ENCODE measurements at regions not wholly inside any gene's neighbourhood (a gene's known extent, or its start where the extent isn't known, plus 50 kb on each side); places are given as distances from the start of the nearest gene placed in this dataset.

DNA sequence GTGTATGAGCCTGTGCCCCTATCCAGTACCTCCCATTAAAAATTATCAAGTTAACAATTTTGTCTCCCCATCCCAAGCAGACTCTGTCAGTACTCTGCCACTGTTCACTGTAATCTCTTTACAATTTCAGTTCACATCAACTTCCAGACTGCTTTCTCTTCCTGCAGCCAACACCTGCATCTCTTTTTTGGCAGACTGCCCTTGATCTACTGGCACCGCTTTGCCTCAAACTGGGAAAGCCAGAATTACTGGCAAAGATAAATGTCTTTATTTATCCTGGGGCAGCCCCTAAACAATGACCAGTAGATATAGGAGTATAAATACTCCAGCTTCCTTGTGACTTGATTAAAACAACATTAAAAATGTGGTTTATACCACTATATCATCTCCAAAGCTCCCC lies 494.1 kb downstream of the ZNF385D start:
- no CpG with 5 or more reads among the region's 1 CpG for WGBS (ENCODE audit: insufficient coverage)
- no peak for DNase-seq
- Histone ChIP-seq H3K9me3 (ENCODE audit: control extremely low read depth in 1 of 5, control insufficient read depth in 4 of 5, insufficient read depth in 2 of 5, low read depth in 1 of 5, low read length in 4 of 5) (peaks cover 0 to 1% (median 0%) of the 10 kb centered on the region in 5 experiments), H3K4me3 (ENCODE audit: control insufficient read depth in 1 of 7, extremely low read depth in 1 of 7, insufficient read depth in 4 of 7, low read depth in 2 of 7, low read length in 6 of 7) (no peak overlapping the region), H3K27ac (ENCODE audit: insufficient read depth in 1 of 2, low read depth in 1 of 2, low read length in 2 of 2, poor library complexity in 1 of 2, severe bottlenecking in 2 of 2) (no peak overlapping the region), H3K36me3 (ENCODE audit: control insufficient read depth in 4 of 4, insufficient read depth in 4 of 4, low read length in 3 of 4) (no peaks in the 10 kb centered on the region), H3K27me3 (replicated peaks in 2 of 5; ENCODE audit: control insufficient read depth in 4 of 5, insufficient read depth in 5 of 5, low read length in 4 of 5) (no peaks in the 10 kb centered on the region), H3K4me1 (ENCODE audit: control extremely low read depth in 1 of 4, control insufficient read depth in 4 of 4, insufficient read depth in 4 of 4, low read length in 3 of 4) (no peaks in the 10 kb centered on the region)
- POLR2A ChIA-PET, result no interaction called here
- CTCF ChIA-PET, result no interaction called here

DNA sequence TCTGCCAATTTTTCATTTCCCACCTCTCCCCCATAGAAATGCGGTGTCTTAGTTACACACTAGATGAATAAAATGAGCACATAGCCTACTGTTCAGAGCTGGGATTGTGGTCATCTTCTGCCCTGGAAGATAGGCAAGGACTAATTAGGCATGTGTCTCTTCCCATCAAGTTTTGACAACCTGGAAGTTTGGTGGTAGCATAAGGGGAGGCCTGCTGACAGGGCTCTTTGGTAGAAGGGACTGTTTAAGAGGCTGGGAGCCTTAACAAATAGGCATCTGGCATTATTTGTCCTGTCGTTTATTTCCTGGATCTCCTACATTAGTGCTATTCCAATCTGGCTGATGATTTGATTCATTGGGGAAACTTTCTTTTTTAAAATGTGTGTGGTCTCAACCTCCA lies 512.3 kb downstream of the ZNF385D start:
- 80% methylated on average over 1 of the region's 2 CpGs for WGBS (ENCODE audit: insufficient coverage)
- Histone ChIP-seq H3K9me3 (ENCODE audit: control extremely low read depth in 1 of 5, control insufficient read depth in 4 of 5, insufficient read depth in 2 of 5, low read depth in 1 of 5, low read length in 4 of 5) (no peaks in the 10 kb centered on the region), H3K4me1 (ENCODE audit: control extremely low read depth in 1 of 4, control insufficient read depth in 4 of 4, insufficient read depth in 4 of 4, low read length in 3 of 4) (no peaks in the 10 kb centered on the region), H3K27ac (ENCODE audit: insufficient read depth in 1 of 2, low read depth in 1 of 2, low read length in 2 of 2, poor library complexity in 1 of 2, severe bottlenecking in 2 of 2) (no peak overlapping the region), H3K4me3 (ENCODE audit: control insufficient read depth in 1 of 7, extremely low read depth in 1 of 7, insufficient read depth in 4 of 7, low read depth in 2 of 7, low read length in 6 of 7) (no peak overlapping the region), H3K27me3 (replicated peaks in 2 of 5; ENCODE audit: control insufficient read depth in 4 of 5, insufficient read depth in 5 of 5, low read length in 4 of 5) (no peaks in the 10 kb centered on the region), H3K36me3 (ENCODE audit: control insufficient read depth in 4 of 4, insufficient read depth in 4 of 4, low read length in 3 of 4) (no peaks in the 10 kb centered on the region)
- no peak for DNase-seq
- CTCF ChIA-PET, result no interaction called here
- POLR2A ChIA-PET, result no interaction called here

GRCh38 chr3:21237638-21238037 lies 513.4 kb downstream of the ZNF385D start:
- Histone ChIP-seq H3K36me3 (ENCODE audit: control insufficient read depth in 4 of 4, insufficient read depth in 4 of 4, low read length in 3 of 4) (no peaks in the 10 kb centered on the region), H3K4me1 (ENCODE audit: control extremely low read depth in 1 of 4, control insufficient read depth in 4 of 4, insufficient read depth in 4 of 4, low read length in 3 of 4) (no peaks in the 10 kb centered on the region), H3K27ac (ENCODE audit: insufficient read depth in 1 of 2, low read depth in 1 of 2, low read length in 2 of 2, poor library complexity in 1 of 2, severe bottlenecking in 2 of 2) (no peak overlapping the region), H3K27me3 (replicated peaks in 2 of 5; ENCODE audit: control insufficient read depth in 4 of 5, insufficient read depth in 5 of 5, low read length in 4 of 5) (no peaks in the 10 kb centered on the region), H3K9me3 (ENCODE audit: control extremely low read depth in 1 of 5, control insufficient read depth in 4 of 5, insufficient read depth in 2 of 5, low read depth in 1 of 5, low read length in 4 of 5) (no peaks in the 10 kb centered on the region), H3K4me3 (ENCODE audit: control insufficient read depth in 1 of 7, extremely low read depth in 1 of 7, insufficient read depth in 4 of 7, low read depth in 2 of 7, low read length in 6 of 7) (no peak overlapping the region)
- no CpG with 5 or more reads among the region's 1 CpG for WGBS (ENCODE audit: insufficient coverage)
- DNase-seq, result no peak
- ChIA-PET POLR2A (no interaction called here), CTCF (no interaction called here)

GRCh38 chr3:21235491-21235890 lies 515.5 kb downstream of the ZNF385D start:
- Histone ChIP-seq H3K27me3 (replicated peaks in 2 of 5; ENCODE audit: control insufficient read depth in 4 of 5, insufficient read depth in 5 of 5, low read length in 4 of 5) (no peaks in the 10 kb centered on the region), H3K9me3 (ENCODE audit: control extremely low read depth in 1 of 5, control insufficient read depth in 4 of 5, insufficient read depth in 2 of 5, low read depth in 1 of 5, low read length in 4 of 5) (no peaks in the 10 kb centered on the region), H3K4me1 (ENCODE audit: control extremely low read depth in 1 of 4, control insufficient read depth in 4 of 4, insufficient read depth in 4 of 4, low read length in 3 of 4) (no peaks in the 10 kb centered on the region), H3K36me3 (ENCODE audit: control insufficient read depth in 4 of 4, insufficient read depth in 4 of 4, low read length in 3 of 4) (no peaks in the 10 kb centered on the region), H3K27ac (ENCODE audit: insufficient read depth in 1 of 2, low read depth in 1 of 2, low read length in 2 of 2, poor library complexity in 1 of 2, severe bottlenecking in 2 of 2) (no peak overlapping the region), H3K4me3 (ENCODE audit: control insufficient read depth in 1 of 7, extremely low read depth in 1 of 7, insufficient read depth in 4 of 7, low read depth in 2 of 7, low read length in 6 of 7) (no peak overlapping the region)
- DNase-seq, result no peak
- ChIA-PET POLR2A (no interaction called here), CTCF (no interaction called here)
- WGBS (ENCODE audit: insufficient coverage), result 100% methylated on average over 2 of the region's 4 CpGs

DNA sequence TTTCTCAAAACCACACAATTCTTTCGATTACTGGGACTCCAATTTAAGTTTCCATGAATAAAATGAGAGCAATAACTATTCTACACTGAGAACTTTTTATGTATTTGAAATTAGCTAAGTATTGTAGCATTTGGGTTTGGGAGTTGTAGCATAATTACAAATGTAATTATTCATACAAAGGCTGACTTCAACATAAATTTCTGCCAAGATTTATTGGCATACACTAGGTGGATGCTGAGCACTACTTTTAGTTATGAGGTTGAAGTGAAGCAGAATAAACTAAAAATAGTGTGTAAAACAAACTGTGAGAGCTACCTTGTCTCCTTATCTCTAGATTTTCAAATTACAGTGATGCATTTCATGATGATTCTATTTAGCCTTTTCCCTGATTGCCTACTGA lies 516.1 kb downstream of the ZNF385D start:
- CTCF ChIA-PET, result no interaction called here
- no peak overlapping the region for H3K27ac ChIP-seq (ENCODE audit: insufficient read depth in 1 of 2, low read depth in 1 of 2, low read length in 2 of 2, poor library complexity in 1 of 2, severe bottlenecking in 2 of 2)
- POLR2A ChIA-PET, result no interaction called here
- H3K36me3 ChIP-seq (ENCODE audit: control insufficient read depth in 4 of 4, insufficient read depth in 4 of 4, low read length in 3 of 4), result no peaks in the 10 kb centered on the region
- no peak overlapping the region for H3K4me3 ChIP-seq (ENCODE audit: control insufficient read depth in 1 of 7, extremely low read depth in 1 of 7, insufficient read depth in 4 of 7, low read depth in 2 of 7, low read length in 6 of 7)
- no CpG with 5 or more reads among the region's 1 CpG for whole genome bisulfite sequencing (ENCODE audit: insufficient coverage)
- no peaks in the 10 kb centered on the region for H3K27me3 ChIP-seq (replicated peaks in 2 of 5; ENCODE audit: control insufficient read depth in 4 of 5, insufficient read depth in 5 of 5, low read length in 4 of 5)
- no peaks in the 10 kb centered on the region for H3K4me1 ChIP-seq (ENCODE audit: control extremely low read depth in 1 of 4, control insufficient read depth in 4 of 4, insufficient read depth in 4 of 4, low read length in 3 of 4)
- H3K9me3 ChIP-seq (ENCODE audit: control extremely low read depth in 1 of 5, control insufficient read depth in 4 of 5, insufficient read depth in 2 of 5, low read depth in 1 of 5, low read length in 4 of 5), result no peaks in the 10 kb centered on the region
- DNase-seq, result no peak

DNA sequence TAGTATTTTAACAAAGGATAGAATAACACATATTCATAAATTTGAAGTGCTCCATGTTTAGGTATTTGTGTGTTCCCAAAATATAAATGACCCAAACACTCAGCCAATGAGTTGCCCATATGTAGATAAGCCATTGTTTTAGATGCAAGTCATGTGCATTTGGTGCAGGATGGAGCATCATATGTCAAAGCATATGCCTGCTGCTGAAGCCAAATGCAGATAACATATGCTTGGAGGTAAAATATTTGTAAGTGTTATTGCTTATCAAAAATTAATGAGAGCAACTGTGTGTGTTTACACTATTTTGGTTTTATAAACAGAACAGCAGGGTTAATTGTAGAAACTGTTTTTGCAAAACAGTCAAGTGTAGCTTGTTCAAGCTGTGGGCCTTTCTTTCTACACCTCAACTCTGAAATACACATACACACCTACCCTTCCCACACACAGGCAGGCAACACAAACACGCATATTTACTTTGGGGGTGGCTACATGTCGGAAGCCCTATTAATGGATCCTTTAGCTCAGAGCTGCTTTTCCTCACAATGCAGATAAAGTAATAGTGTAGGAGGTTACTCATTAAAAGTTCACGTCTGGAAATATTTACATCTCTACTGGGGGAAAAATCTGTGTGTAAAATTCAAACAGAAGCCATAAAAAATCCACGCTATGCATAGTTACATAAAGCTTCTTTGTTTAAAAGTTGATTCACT lies 521.4 kb downstream of the ZNF385D start:
- H3K27me3 ChIP-seq (replicated peaks in 2 of 5; ENCODE audit: control insufficient read depth in 4 of 5, insufficient read depth in 5 of 5, low read length in 4 of 5), result no peaks in the 10 kb centered on the region
- ChIA-PET POLR2A (no interaction called here), CTCF (no interaction called here)
- H3K4me1 ChIP-seq (ENCODE audit: control extremely low read depth in 1 of 4, control insufficient read depth in 4 of 4, insufficient read depth in 4 of 4, low read length in 3 of 4), result no peaks in the 10 kb centered on the region
- no peak overlapping the region for H3K4me3 ChIP-seq (ENCODE audit: control insufficient read depth in 1 of 7, extremely low read depth in 1 of 7, insufficient read depth in 4 of 7, low read depth in 2 of 7, low read length in 6 of 7)
- H3K36me3 ChIP-seq (ENCODE audit: control insufficient read depth in 4 of 4, insufficient read depth in 4 of 4, low read length in 3 of 4), result no peaks in the 10 kb centered on the region
- no peak overlapping the region for H3K27ac ChIP-seq (ENCODE audit: insufficient read depth in 1 of 2, low read depth in 1 of 2, low read length in 2 of 2, poor library complexity in 1 of 2, severe bottlenecking in 2 of 2)
- DNase-seq, result no peak
- 100% methylated on average over 1 of the region's 4 CpGs for WGBS (ENCODE audit: insufficient coverage)
- H3K9me3 ChIP-seq (ENCODE audit: control extremely low read depth in 1 of 5, control insufficient read depth in 4 of 5, insufficient read depth in 2 of 5, low read depth in 1 of 5, low read length in 4 of 5), result no peaks in the 10 kb centered on the region

GRCh38 chr3:21226086-21226485 lies 524.9 kb downstream of the ZNF385D start:
- CTCF ChIA-PET, result interaction anchor here (1.3 kb wide), 1 partner anchor 10 kb away, joined by 3 read pairs; no protein-coding TSS in a partner anchor
- Histone ChIP-seq H3K36me3 (ENCODE audit: control insufficient read depth in 4 of 4, insufficient read depth in 4 of 4, low read length in 3 of 4) (no peaks in the 10 kb centered on the region), H3K27ac (ENCODE audit: insufficient read depth in 1 of 2, low read depth in 1 of 2, low read length in 2 of 2, poor library complexity in 1 of 2, severe bottlenecking in 2 of 2) (no peak overlapping the region), H3K4me1 (ENCODE audit: control extremely low read depth in 1 of 4, control insufficient read depth in 4 of 4, insufficient read depth in 4 of 4, low read length in 3 of 4) (no peaks in the 10 kb centered on the region), H3K27me3 (replicated peaks in 2 of 5; ENCODE audit: control insufficient read depth in 4 of 5, insufficient read depth in 5 of 5, low read length in 4 of 5) (no peaks in the 10 kb centered on the region), H3K4me3 (ENCODE audit: control insufficient read depth in 1 of 7, extremely low read depth in 1 of 7, insufficient read depth in 4 of 7, low read depth in 2 of 7, low read length in 6 of 7) (no peak overlapping the region), H3K9me3 (ENCODE audit: control extremely low read depth in 1 of 5, control insufficient read depth in 4 of 5, insufficient read depth in 2 of 5, low read depth in 1 of 5, low read length in 4 of 5) (no peaks in the 10 kb centered on the region)
- 94% methylated on average over 13 of the region's 13 CpGs for WGBS (ENCODE audit: insufficient coverage)
- DNase-seq, result no peak
- POLR2A ChIA-PET, result interaction anchor here (0.5 kb wide), 1 partner anchor 14 kb away, joined by 4 read pairs; no protein-coding TSS in a partner anchor
